ENCODE measurements at regions not wholly inside any gene's neighbourhood (a gene's known extent, or its start where the extent isn't known, plus 50 kb on each side); places are given as distances from the start of the nearest gene placed in this dataset.

- no peak for DNase-seq (ENCODE audit: low spot score)
These were observed 357.0 kb downstream of the FBXO15 start for GRCh38 chr18:73790587-73790986.

- no peak for DNase-seq (ENCODE audit: low spot score)
These were observed 360.3 kb downstream of the FBXO15 start for GRCh38 chr18:73787316-73787715.

- DNase-seq (ENCODE audit: low spot score), result no peak
These were observed 362.3 kb downstream of the FBXO15 start for GRCh38 chr18:73785300-73785699.

- DNase-seq (ENCODE audit: low spot score), result no peak
These were observed 362.8 kb downstream of the FBXO15 start for GRCh38 chr18:73784853-73785252.

GRCh38 chr18:73782405-73782804 lies 365.2 kb downstream of the FBXO15 start:
- no peak for DNase-seq (ENCODE audit: low spot score)

GRCh38 chr18:73780218-73780617 lies 367.4 kb downstream of the FBXO15 start:
- no peak for DNase-seq (ENCODE audit: low spot score)

GRCh38 chr18:73778032-73778359 lies 369.6 kb downstream of the FBXO15 start:
- DNase-seq (ENCODE audit: low spot score), result no peak

GRCh38 chr18:73777356-73778031 lies 370.1 kb downstream of the FBXO15 start:
- no peak for DNase-seq (ENCODE audit: low spot score)

- peak; percentile 74 for DNase-seq (ENCODE audit: low spot score)
These were observed 372.7 kb downstream of the FBXO15 start for GRCh38 chr18:73774811-73775509.

- no peak for DNase-seq (ENCODE audit: low spot score)
These were observed 379.6 kb downstream of the FBXO15 start for GRCh38 chr18:73768043-73768442.

- no peak for DNase-seq (ENCODE audit: low spot score)
These were observed 380.6 kb downstream of the FBXO15 start for GRCh38 chr18:73766910-73767515.

- DNase-seq (ENCODE audit: low spot score), result no peak
These were observed 389.2 kb downstream of the FBXO15 start for GRCh38 chr18:73758446-73758845.

GRCh38 chr18:73756256-73757091 lies 391.2 kb downstream of the FBXO15 start:
- no peak for DNase-seq (ENCODE audit: low spot score)

GRCh38 chr18:73752965-73753364 lies 394.7 kb downstream of the FBXO15 start:
- no peak for DNase-seq (ENCODE audit: low spot score)

- DNase-seq (ENCODE audit: low spot score), result no peak
These were observed 395.1 kb downstream of the FBXO15 start for GRCh38 chr18:73752546-73752945.

GRCh38 chr18:73750052-73750451 lies 397.6 kb downstream of the FBXO15 start:
- no peak for DNase-seq (ENCODE audit: low spot score)

GRCh38 chr18:73749304-73749703 lies 398.3 kb downstream of the FBXO15 start:
- DNase-seq (ENCODE audit: low spot score), result no peak

GRCh38 chr18:73748731-73749130 lies 398.9 kb downstream of the FBXO15 start:
- no peak for DNase-seq (ENCODE audit: low spot score)

GRCh38 chr18:73746101-73746500 lies 401.5 kb downstream of the FBXO15 start:
- DNase-seq (ENCODE audit: low spot score), result no peak

GRCh38 chr18:73742957-73743356 lies 404.7 kb downstream of the FBXO15 start:
- DNase-seq (ENCODE audit: low spot score), result no peak

- no peak for DNase-seq (ENCODE audit: low spot score)
These were observed 405.7 kb downstream of the FBXO15 start for GRCh38 chr18:73741946-73742345.

- no peak for DNase-seq (ENCODE audit: low spot score)
These were observed 408.5 kb downstream of the FBXO15 start for GRCh38 chr18:73739098-73739497.

GRCh38 chr18:73737990-73738389 lies 409.6 kb downstream of the FBXO15 start:
- no peak for DNase-seq (ENCODE audit: low spot score)
